ENCODE measurements at regions not wholly inside any gene's neighbourhood (a gene's known extent, or its start where the extent isn't known, plus 50 kb on each side); places are given as distances from the start of the nearest gene placed in this dataset.
"Not testable (repeated sequence)": the region's sequence is repeated elsewhere in the genome, so short reads cannot be mapped to it uniquely, and the experiment has no call there.

- no peaks in the 10 kb centered on the region for H3K9me3 ChIP-seq
- H3K27ac ChIP-seq: no peak overlapping the region
- DNase-seq: no peak
- H3K36me3 ChIP-seq: no peaks in the 10 kb centered on the region
- H3K4me3 ChIP-seq: no peak overlapping the region
- intact Hi-C loops (cut with DNase I): no loop called here
- no peak for TF ChIP-seq POLR2A (IDR thresholded peaks at IDR 0.05)
- no peak for TF ChIP-seq CTCF (IDR thresholded peaks at IDR 0.05)
- no peak for TF ChIP-seq EP300 (IDR thresholded peaks at IDR 0.05)
- H3K4me1 ChIP-seq (ENCODE audit: insufficient read depth): no peaks in the 10 kb centered on the region
- H3K27me3 ChIP-seq: no peaks in the 10 kb centered on the region
These were observed 479.4 kb downstream of the JRKL start for GRCh38 chr11:96869207-96869606.

DNA sequence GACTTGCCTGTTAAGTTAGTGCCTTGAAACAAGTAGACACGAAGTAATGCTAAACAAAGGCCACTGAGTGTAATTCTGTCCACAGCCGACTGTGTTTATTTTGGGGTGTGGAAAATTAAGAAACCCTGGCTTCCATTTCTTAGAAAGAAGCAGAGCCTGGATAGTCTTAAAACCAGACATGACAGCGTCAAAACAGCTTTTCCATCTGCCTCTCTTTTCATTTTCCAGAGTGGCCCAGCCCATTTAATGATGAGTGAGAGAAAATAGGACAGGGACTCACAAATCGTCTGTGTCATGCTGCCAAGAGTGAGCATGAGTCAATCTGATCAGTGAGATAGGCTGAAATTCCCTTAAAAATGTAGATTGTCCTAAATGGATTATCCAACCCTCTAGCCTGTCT lies 485.9 kb downstream of the JRKL start:
- TF ChIP-seq EP300 (IDR thresholded peaks at IDR 0.05) (no peak), POLR2A (IDR thresholded peaks at IDR 0.05) (no peak), CTCF (IDR thresholded peaks at IDR 0.05) (no peak)
- peaks cover 0 to 3% of the 10 kb centered on the region in 2 donors for H3K9me3 ChIP-seq
- no peaks in the 10 kb centered on the region for H3K4me1 ChIP-seq (ENCODE audit: insufficient read depth)
- no peak overlapping the region for H3K27ac ChIP-seq
- WGBS, 3 donors: 64 to 78% (median 76%) methylated on average over 4 of the region's 4 CpGs
- H3K27me3 ChIP-seq: no peaks in the 10 kb centered on the region
- intact Hi-C loops (cut with DNase I): no loop called here
- no peak for DNase-seq
- H3K4me3 ChIP-seq: no peak overlapping the region
- H3K36me3 ChIP-seq: no peaks in the 10 kb centered on the region

- Histone ChIP-seq H3K27ac (no peak overlapping the region), H3K4me1 (ENCODE audit: insufficient read depth) (no peaks in the 10 kb centered on the region), H3K36me3 (no peaks in the 10 kb centered on the region), H3K27me3 (no peaks in the 10 kb centered on the region), H3K4me3 (no peak overlapping the region), H3K9me3 (peaks cover 0 to 3% of the 10 kb centered on the region in 2 donors)
- 94 to 98% (median 95%) methylated on average over 6 of the region's 6 CpGs for WGBS, 3 donors
- TF ChIP-seq POLR2A (IDR thresholded peaks at IDR 0.05) (no peak), CTCF (IDR thresholded peaks at IDR 0.05) (no peak), EP300 (IDR thresholded peaks at IDR 0.05) (no peak)
- DNase-seq: peak in 1 of 5 donors; percentile 11
- intact Hi-C loops (cut with DNase I): no loop called here
These were observed 488.7 kb downstream of the JRKL start for GRCh38 chr11:96878299-96879051.

GRCh38 chr11:96882622-96883021 lies 492.8 kb downstream of the JRKL start:
- H3K27me3 ChIP-seq, H3K4me3 ChIP-seq: not testable (repeated sequence)
- 88 to 93% (median 90%) methylated on average over 2 of the region's 2 CpGs for WGBS, 3 donors

GRCh38 chr11:96885405-96885804 lies 495.6 kb downstream of the JRKL start:
- Histone ChIP-seq H3K27ac (no peak overlapping the region), H3K4me3 (no peak overlapping the region), H3K27me3 (no peaks in the 10 kb centered on the region), H3K4me1 (ENCODE audit: insufficient read depth) (no peaks in the 10 kb centered on the region), H3K36me3 (no peaks in the 10 kb centered on the region), H3K9me3 (no peaks in the 10 kb centered on the region)
- DNase-seq: no peak
- TF ChIP-seq POLR2A (IDR thresholded peaks at IDR 0.05) (no peak), CTCF (IDR thresholded peaks at IDR 0.05) (no peak), EP300 (IDR thresholded peaks at IDR 0.05) (no peak)
- intact Hi-C loops (cut with DNase I): no loop called here
- 56 to 63% (median 62%) methylated on average over 3 of the region's 3 CpGs for WGBS, 3 donors

More at GRCh38 chr11:96882622-96883021, 492.8 kb downstream of the JRKL start:
- H3K36me3 ChIP-seq; H3K4me1 ChIP-seq (ENCODE audit: insufficient read depth); H3K27ac ChIP-seq; intact Hi-C loops (cut with DNase I); H3K9me3 ChIP-seq; DNase-seq: not testable (repeated sequence)
